GM18520 (cell line): ENCODE measurements at regions not wholly inside any gene's neighbourhood (a gene's known extent, or its start where the extent isn't known, plus 50 kb on each side); places are given as distances from the start of the nearest gene placed in this dataset.

Experiments
- ATAC-seq: cut with Tn5 transposase; IDR thresholded peaks from one replicate; pipeline ENCODE4 v1.9.1; 2021; ENCODE audit not compliant: unreplicated experiment

DNA sequence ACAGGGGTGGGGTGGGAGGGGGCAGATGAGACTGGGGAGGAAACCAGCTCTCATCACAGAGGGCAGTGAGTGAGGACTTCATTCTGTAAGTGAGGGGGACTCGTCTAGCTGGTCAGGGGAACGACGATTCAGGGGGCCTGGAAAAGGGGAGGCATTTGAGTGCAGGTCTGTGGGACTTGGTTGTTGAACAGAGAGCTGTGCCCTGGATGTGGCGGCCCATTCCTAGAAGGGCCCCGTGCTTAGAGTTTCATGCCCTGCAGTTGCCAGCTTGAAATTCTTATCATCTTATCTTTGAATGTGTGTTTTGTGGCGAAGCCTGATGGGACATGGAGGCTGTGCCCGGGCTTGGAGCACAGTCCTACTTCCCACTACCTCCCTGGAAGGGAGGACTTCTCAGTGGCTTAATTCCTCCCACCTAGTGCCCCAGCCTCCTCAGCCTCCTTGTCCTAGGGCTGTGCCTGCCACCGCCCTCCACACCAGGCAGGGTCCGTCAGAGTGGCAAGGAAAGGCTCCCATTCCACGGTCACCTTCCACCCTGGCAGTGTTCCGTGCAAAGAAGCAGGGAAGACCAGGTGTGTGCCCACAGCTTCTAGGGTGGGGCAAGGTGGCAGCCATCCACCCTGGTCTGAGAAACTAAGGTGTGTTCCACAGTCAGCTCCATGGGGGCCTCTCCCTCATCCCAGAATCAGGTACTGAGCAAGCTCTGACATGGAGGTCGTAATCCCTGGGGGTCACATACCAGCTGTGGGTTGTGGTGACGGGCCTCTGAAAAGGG, 59.7 kb upstream of the LMO1 start:
- ATAC-seq, result no peak

DNA sequence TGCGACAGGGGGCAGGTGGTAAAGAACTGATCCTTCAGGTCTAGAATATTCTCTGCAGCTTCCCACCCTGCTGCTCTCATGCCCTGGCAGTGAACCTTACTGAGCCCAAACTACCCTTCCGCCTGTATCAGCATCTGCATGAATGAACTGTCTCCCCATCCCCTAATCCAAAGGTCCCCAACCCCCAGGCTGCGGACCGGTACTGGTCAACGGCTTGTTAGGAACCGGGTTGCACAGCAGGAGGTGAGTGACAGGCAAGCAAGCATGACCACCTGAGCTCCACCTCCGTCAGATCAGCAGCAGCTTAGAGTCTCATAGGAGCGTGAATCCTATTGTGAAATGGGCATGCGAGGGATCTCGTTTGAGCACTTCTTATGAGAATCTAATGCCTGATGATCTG, 58.2 kb upstream of the LMO1 start:
- ATAC-seq, result no peak

DNA sequence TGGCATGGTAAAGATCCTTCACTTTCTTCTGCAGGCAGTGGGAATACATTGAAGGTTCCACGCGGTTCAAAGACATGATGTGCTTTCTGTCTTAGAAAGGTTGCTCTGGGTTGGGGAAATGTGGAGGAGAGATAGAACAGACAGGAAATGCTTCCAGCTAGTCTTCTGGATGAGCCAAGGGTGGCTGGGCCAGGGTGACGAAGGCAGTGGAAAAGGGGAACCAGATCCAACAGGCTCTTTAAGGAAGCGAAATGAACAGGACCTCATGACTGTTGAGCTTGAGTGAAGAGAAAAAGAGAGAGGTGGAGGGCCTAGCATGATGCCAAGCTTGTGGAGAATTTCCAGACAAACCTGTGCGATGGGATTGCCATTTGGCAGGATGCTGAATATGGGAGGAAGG, 56.4 kb upstream of the LMO1 start:
- ATAC-seq, result no peak

DNA sequence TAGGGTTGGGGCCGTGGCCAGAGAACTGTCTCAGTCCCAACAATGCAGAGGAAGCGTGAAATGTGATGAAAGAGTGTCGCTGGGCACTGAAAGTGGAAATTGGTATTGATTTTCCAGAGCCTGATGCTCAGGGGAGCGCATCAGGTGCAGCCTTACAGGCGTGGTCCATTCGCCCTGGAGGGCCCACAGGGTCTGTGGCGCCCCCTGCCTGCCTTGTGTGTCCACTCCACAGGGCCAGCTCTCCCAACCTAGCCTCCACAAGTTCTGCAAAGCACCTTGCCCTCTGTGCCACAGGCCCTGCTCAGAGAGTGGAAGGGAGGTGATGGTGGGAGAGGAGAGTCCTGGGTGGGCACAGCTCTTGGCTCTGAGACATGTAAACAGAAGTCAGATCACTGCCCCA, 54.9 kb upstream of the LMO1 start:
- no peak for ATAC-seq

DNA sequence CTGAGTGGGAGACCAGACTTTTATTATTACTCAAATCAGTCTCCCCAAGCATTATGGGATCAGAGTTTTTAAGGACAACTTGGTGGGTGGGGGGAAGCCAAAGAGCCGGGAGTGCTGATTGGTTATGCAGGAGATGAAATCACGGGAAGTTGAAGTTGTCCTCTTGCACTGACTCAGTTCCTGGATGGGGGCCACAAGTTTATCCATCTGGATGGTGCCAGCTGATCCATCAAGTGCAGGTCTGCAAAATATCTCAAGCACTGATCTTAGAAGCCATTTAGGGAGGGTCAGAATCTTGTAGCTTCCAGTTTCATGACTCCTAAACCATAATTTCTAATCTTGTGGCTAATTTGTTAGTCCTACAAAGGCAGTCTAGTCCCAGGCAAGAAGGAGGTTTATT, 53.5 kb upstream of the LMO1 start:
- ATAC-seq, result no peak

DNA sequence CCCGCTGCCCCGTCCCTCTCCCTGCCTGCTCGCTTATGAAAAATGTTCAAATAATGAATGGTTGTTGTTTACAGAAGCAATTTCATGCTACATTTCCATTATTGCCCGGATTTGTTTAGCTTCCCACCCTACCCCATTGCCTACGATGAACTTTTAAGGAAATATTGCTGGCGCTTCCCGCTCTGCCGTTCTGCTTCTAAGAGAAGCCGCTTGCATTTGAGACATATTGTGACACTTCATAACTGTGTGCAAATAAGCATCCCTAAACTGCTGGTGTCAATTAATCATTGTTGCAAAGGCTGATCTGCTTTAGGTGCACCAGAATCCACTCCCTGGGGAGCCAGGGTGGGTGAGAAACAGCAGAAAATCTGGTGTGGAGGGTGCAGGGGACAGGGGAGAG, 52.3 kb upstream of the LMO1 start:
- ATAC-seq, result no peak

DNA sequence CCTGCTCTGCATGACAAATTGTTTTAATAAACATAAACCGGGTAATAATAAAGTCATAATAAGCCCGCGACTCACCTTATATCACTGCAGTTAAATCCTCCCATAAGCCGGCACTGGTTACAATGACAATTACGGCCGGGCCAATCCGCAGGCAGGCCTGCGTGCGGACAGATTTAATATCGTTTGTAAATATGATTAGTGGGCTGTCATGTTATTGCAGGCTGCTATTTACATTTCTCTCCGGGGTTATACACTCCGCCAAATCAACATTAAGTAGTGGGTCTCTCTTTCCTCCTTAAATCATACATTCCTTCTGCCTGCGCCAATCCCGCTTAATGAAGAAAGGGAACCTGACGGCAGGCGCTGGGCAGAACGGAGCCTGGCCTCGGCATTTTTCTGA, 51.8 kb upstream of the LMO1 start:
- no peak for ATAC-seq

DNA sequence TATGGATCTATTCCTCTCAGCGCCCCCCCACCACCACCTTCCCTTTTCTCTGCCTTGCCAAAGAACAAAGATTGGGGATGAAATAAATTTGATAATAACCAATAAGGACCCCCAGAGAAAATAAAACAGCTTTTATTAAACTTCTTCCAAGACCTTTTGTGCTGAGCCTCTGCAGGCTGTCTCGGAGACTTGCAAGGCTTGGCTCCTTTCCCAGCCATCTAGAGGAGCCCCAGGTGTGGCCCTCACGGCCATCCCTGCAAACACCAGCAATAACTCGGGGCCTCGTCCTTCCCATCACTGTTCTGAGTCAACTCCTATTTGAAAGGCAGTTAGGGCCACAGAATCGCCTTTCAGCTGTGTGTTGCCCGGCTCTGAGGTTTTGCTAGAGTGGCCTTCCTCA, 51.2 kb upstream of the LMO1 start:
- no peak for ATAC-seq

DNA sequence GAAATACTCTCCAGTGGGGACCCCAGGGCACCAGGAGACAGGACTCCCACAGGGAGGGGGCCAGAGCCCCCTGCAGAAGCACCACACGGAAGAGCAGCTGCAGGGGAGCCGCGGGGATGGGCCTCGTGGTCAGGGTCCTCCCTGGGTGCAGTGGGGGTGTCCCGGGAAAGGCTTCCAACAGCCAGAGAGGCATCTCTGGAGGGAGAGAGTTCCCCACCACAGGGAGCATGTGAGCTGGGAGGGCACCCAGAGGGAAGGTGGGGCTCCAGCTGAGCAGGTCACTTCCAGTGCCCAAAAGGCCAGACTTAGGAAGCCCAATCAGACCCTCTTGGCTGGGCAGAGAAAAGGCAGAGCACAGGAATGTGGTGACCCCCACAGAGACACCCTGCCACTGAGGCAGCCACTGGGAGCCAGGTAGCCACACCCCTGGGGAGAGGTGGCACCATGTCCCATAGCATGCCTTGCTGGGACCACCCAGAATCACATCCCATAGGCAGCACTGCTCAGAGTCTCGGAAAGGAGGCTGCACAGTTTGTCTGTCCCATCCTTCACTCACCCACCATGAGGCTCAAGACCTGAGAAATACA, 49.9 kb upstream of the LMO1 start:
- no peak for ATAC-seq
